LNCaP clone FGC (cell line): ENCODE measurements at regions not wholly inside any gene's neighbourhood (a gene's known extent, or its start where the extent isn't known, plus 50 kb on each side); places are given as distances from the start of the nearest gene placed in this dataset.

Experiments used
- DNase-seq: peaks from one replicate; pipeline ENCODE4 v3.0.0-alpha.2; 2011; ENCODE audit warnings: low read depth
- H3K4me3 ChIP-seq: 2 replicates; pipeline ENCODE4 v1.5.1; 2011; ENCODE audit warnings: mild to moderate bottlenecking, low read depth, low read length, control low read depth
- TF ChIP-seq, protein P1 (sequence below): IDR thresholded peaks from 2 replicates; pipeline ENCODE4 v1.5.1; 2012; ENCODE audit warnings: mild to moderate bottlenecking; ENCODE audit not compliant: control insufficient read depth, insufficient read depth; ENCODE audit errors: extremely low read depth

DNA sequence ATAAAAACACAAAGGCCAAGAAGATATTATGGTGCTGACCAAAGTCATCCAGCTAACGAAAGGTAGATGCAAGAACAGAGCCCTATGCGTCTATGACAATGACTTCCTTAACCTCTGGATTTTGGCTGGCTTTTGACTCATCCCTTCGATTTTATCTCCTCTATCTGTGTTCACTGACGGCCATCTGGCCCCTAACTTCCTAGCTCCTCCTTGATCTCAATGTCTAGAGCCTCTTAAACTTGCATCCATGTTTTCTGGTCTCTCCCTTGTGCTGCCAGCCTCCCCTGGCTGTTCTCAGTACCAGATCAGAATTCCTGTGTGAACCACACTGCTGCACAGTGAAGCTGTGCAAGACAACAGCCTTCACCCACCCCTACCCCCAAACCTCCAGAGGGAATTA lies 452.9 kb downstream of the UTRN start:
- no peak overlapping the region for H3K4me3 ChIP-seq
- DNase-seq = no peak
- TF ChIP-seq, protein P1, sequence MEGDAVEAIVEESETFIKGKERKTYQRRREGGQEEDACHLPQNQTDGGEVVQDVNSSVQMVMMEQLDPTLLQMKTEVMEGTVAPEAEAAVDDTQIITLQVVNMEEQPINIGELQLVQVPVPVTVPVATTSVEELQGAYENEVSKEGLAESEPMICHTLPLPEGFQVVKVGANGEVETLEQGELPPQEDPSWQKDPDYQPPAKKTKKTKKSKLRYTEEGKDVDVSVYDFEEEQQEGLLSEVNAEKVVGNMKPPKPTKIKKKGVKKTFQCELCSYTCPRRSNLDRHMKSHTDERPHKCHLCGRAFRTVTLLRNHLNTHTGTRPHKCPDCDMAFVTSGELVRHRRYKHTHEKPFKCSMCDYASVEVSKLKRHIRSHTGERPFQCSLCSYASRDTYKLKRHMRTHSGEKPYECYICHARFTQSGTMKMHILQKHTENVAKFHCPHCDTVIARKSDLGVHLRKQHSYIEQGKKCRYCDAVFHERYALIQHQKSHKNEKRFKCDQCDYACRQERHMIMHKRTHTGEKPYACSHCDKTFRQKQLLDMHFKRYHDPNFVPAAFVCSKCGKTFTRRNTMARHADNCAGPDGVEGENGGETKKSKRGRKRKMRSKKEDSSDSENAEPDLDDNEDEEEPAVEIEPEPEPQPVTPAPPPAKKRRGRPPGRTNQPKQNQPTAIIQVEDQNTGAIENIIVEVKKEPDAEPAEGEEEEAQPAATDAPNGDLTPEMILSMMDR = no peak

DNA sequence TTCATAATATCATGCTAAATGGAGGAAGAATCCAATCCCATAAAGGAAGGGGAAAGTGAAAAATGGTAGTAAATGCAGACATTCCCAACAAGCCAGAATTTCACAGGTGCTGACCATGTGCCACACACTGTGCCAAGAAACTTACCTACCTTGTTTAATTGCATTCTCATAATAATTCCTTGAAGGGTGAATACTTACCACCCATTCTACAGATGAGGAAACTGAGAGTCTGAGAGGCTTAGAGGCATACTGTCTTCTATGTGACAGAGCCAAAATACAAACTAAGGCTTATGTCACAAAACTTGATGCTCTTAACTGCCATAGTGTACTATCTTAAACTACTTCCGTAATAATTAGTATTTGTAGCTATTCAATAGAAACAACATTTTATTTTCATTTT lies 454.7 kb downstream of the UTRN start:
- DNase-seq = no peak
- no peak overlapping the region for H3K4me3 ChIP-seq
- TF ChIP-seq, protein P1 = no peak

DNA sequence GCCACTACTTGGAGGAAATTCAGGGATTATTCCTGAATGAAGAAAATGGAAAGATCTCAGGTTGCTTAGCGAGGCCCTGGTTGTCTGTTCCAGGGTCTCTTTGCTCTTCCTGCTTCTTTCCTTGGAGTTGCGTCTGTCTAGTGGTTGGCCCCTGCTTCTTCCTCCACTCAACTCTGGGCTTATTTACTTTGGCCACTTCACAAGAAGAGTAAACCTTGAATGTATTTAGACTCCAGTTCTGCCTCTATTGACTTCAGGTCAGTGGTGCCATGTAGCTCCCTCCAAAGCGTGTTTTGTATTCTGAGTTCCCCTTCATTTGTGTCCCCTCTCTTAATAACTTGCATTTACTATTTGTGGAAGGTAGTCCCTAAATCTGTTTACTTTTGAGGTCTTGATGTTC lies 456.5 kb downstream of the UTRN start:
- no peak for DNase-seq
- no peak overlapping the region for H3K4me3 ChIP-seq
- TF ChIP-seq, protein P1 = no peak

DNA sequence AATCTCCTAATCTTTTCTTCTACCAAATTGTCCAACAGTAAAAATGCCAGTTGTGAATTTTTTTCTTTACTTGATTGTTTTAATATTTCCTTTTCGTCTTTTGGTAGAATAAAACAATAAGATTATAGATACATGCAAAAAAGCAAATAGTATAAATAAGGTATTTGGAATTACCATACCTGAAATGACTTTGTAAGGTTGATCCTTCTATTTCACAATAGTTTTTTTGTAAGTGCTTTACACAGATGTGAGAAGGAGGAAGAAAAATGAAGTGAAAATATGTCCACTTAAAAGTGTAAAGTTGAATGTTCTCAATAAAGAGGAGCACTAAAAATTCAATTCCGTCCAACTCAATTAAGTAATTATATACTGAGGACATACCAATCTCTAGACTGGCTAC lies 457.6 kb downstream of the UTRN start:
- DNase-seq = no peak
- TF ChIP-seq, protein P1 = no peak
- no peak overlapping the region for H3K4me3 ChIP-seq

DNA sequence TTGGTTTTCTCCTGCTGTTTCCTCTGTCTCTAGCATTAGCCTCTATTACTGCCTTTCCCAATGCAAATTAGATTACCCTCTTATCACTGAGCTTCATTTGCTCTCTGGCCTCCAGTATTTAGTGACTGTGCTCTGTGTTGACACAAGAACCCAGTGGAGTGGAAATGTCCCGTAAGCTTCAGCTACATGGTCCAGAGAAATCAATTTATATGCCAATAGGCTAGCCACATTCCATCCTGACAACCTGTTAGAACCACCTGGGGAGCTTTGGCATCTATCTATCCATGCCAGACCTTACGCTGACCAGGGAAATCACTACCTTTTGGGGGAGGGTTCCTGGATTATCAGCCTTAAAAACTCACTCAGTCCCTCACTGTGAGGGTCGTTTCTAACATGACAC lies 459.6 kb downstream of the UTRN start:
- DNase-seq = no peak
- TF ChIP-seq, protein P1 = no peak
- H3K4me3 ChIP-seq = no peak overlapping the region

DNA sequence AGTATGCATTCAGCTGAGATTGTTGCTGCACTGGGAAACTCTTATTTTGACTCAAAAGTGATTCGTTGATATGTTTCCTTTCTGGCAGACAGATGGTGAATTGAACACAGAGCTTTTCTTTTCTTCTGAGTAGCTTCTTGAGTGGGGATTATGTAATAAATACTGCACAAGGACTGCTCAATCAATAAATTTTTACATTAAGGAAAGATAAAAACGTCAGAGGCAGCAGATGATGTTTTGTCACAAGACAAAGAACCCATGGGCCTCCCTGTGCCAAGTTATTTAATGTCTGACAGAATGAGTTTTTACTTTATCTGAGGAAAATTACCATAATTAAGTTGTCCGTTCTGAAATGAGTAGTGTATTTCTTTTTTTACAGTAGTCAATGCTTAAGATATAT lies 460.3 kb downstream of the UTRN start:
- no peak overlapping the region for H3K4me3 ChIP-seq
- DNase-seq = no peak
- TF ChIP-seq, protein P1 = no peak

DNA sequence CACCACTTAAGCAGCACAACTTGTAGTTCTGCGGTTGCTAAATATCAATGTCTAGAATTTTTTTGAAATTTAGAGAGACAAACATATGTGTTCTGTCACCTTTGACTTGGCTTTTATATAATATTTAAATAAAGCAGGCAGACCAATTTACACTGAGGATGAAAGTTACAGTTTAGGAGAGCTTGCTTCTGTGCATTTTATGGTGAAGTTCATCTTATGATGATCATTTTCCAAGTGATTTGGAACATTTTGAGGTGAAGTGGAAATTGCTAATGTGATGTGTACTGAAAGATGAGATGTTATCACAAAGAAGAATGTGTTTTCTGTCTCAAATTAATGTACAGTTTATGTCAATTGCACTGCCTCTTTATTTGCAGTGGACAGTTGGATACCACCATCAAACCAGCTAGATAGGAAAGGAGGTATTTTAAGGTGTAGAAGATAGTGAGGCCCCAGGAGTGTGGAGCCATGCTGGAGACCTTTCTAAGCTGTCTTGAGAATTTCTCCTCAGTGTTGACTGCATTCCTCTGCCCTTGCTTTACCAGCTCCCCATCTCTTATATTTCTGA lies 461.9 kb downstream of the UTRN start:
- TF ChIP-seq, protein P1 = no peak
- H3K4me3 ChIP-seq = no peak overlapping the region
- DNase-seq = no peak
